C4-2B (cell line): ENCODE measurements at regions not wholly inside any gene's neighbourhood (a gene's known extent, or its start where the extent isn't known, plus 50 kb on each side); places are given as distances from the start of the nearest gene placed in this dataset.
"Not testable (repeated sequence)": the region's sequence is repeated elsewhere in the genome, so short reads cannot be mapped to it uniquely, and the experiment has no call there.

ENCODE experiments used
- H3K27ac ChIP-seq: fragments of 450-650 bp; 2 replicates; pipeline ENCODE4 v1.5.1; 2017
- ZFX ChIP-seq: fragments of 450-650 bp; IDR thresholded peaks from 2 replicates; pipeline ENCODE4 v1.6.1; 2017
- TF ChIP-seq, protein P1 (sequence below): fragments of 450-650 bp; conservative IDR thresholded peaks from 2 replicates; pipeline ENCODE4 v1.5.1; 2017; ENCODE audit warnings: mild to moderate bottlenecking

DNA sequence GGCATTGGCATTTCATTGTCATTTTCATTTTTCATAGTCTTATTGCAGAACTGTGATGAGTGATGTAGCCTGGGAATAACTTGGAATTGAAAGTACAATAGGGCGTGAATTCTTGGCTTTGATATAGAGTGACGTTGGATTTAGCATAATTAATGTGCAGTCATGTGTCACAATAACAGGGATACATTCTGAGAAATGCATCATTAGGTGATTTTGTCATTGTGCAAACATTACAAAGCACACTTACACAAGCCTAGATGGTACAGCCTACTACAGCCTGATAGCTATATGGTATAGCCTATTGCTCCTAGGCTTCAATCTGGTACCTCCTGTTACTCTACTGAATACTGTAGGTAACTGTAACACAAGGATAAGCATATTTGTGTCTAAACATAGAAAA lies 300.8 kb downstream of the DTHD1 start:
- TF ChIP-seq, protein P1, sequence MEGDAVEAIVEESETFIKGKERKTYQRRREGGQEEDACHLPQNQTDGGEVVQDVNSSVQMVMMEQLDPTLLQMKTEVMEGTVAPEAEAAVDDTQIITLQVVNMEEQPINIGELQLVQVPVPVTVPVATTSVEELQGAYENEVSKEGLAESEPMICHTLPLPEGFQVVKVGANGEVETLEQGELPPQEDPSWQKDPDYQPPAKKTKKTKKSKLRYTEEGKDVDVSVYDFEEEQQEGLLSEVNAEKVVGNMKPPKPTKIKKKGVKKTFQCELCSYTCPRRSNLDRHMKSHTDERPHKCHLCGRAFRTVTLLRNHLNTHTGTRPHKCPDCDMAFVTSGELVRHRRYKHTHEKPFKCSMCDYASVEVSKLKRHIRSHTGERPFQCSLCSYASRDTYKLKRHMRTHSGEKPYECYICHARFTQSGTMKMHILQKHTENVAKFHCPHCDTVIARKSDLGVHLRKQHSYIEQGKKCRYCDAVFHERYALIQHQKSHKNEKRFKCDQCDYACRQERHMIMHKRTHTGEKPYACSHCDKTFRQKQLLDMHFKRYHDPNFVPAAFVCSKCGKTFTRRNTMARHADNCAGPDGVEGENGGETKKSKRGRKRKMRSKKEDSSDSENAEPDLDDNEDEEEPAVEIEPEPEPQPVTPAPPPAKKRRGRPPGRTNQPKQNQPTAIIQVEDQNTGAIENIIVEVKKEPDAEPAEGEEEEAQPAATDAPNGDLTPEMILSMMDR, result no peak
- no peak for TF ChIP-seq ZFX

DNA sequence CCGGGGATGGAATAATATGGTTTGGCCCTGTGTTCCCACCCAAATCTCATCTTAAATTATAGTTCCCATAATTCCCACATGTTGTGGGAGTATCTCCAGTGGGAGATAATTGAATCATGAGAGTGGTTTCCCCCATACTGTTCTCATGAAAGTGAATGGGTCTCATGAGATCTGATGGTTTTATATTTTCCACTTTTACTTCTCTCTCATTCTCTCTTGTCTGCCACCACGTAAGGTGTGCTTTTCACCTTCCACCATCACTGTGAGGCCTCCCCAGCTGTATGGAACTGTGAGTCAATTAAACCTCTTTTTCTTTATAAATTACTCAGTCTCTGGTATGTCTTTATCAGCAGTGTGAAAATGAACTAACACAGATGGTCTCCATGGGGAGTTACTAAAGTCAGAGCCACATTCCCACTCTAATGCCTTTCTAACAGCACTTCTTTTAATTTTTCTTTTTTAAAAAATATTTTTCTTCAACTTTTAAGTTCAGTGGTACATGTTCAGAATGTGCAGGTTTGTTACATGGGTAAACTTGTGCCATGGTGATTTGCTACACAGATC lies 306.6 kb downstream of the DTHD1 start:
- TF ChIP-seq ZFX, result no peak
- TF ChIP-seq, protein P1, result no peak
- no peak overlapping the region for H3K27ac ChIP-seq

More for the DNA sequence above, 300.8 kb downstream of the DTHD1 start:
- H3K27ac ChIP-seq, result no peak overlapping the region

DNA sequence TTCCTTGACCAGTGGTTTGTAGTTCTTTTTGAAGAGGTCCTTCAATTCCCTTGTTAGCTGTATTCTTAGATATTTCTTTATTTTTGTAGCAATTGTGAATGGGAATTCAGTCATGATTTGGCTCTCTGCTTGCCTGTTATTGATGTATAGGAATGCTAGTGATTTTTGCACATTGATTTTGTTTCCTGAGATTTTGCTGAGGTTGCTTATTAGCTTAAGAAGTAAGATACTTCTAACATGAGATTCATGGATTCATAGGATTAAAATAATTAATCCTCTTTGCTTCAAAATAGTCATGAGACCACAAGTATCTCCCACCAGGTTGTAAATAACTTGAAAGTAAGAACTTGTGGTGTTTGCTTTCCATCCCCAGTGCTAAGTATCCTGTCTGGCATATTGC lies 308.9 kb downstream of the DTHD1 start:
- TF ChIP-seq, protein P1, result no peak
- TF ChIP-seq ZFX, result no peak
- H3K27ac ChIP-seq, result no peak overlapping the region

DNA sequence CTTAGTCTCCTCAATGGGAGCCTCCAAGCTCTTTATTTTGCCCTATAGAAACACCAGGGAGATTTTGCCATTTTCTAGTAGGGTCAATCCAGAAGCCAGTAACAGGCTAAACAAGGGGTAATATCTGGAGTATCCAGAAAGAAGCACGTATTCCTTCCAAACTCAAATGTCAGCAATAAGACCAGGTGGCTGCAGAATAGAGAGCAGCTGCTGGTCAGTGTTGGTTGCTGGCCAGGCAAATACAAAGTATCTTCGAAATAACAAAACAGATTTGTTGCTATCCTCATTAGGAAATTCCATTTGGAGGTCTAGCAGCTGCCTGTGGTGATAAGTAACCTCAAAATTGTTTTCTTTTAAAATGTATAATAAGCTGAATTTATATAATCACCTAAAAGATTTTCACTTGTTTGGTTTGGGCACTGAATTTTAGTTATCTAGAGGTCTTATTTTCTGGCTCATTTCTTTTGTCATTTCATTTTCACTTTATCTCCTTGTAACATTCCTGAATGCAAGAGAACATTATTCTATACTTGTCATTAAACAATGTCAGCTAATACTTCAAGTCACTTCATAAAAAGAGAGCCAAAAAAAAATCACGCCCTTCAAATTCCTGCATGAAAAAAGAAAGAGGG lies 320.6 kb downstream of the DTHD1 start:
- TF ChIP-seq ZFX, result no peak
- TF ChIP-seq, protein P1, result no peak
- no peak overlapping the region for H3K27ac ChIP-seq

DNA sequence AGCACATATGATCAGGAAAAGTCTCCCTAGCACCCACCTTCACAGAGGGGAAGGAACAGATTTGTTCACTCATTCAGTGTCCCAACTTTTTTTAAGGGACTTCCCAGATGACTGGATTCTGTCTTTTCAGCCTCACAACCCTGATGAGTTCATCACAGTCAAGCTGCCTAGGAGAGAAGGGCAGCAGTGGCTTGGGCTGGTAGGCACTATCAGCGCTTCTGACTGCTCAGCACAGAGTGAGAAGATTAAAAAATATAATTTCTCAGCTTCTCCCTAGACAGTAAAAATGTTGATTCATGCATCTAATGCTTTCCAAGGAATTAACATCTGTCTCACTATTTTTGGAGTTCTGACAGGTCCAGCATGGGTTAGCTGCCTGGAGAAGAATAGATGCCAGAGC lies 328.2 kb downstream of the DTHD1 start:
- no peak for TF ChIP-seq ZFX
- TF ChIP-seq, protein P1, result no peak
- no peak overlapping the region for H3K27ac ChIP-seq

DNA sequence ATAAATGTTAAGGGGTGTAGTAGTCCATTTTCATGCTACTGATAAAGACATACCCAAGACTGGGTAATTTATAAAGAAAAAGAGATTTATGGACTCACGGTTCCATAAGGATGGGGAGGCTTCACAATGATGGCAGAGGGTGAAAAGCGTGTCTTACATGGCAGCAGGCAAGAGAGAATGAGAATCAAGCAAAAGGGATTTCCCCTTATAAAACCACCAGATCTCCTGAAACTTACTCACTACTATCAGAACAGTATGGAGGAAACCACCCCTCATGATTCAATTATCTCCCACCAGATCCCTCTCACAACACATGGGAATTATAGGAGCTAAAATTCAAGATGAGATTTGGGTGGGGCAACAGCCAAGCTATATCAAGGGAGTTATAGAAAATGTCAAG lies 329.2 kb downstream of the DTHD1 start:
- H3K27ac ChIP-seq, result no peak overlapping the region
- TF ChIP-seq, protein P1, result no peak
- TF ChIP-seq ZFX, result no peak

DNA sequence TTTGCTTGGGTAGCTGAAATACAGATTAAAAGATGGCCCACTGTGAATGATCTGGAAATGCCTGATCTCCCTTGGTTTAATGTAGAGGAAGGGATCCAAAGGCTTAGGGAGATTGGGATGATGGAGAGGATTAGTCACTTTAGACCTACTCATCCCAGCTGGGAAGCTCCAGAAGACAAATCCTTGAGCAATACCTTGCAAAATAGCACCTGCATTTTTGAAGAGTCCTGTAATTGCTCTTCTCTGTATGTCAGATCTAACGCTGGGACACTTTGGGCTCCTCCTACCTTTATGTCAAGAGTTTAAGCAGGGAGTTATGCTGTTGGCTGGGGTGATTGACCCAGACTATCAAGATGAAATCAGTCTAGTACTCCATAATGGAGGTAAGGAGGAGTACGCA lies 331.7 kb downstream of the DTHD1 start:
- not testable (repeated sequence) for H3K27ac ChIP-seq

DNA sequence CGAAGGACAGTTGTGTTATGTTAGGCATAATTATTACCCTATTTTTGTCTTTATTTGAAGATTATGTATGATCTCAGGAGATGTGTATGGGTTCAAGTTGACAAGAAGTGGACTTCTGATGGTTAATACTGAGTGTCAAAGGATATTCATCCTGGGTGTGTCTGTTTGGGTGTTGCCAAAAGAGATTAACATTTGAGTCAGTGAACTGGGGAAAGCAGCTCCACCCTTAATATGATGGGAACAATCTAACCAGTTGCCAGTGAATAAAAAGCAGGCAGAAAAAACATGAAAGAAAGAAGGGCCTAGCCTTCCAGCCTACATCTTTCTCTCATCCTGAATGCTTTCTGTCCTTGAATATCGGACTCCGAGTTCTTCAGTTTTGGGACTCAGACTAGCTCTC lies 332.6 kb downstream of the DTHD1 start:
- no peak overlapping the region for H3K27ac ChIP-seq
- TF ChIP-seq, protein P1, result no peak
- TF ChIP-seq ZFX, result no peak
